HCT116 (cell line): ENCODE measurements at regions not wholly inside any gene's neighbourhood (a gene's known extent, or its start where the extent isn't known, plus 50 kb on each side); places are given as distances from the start of the nearest gene placed in this dataset.

ENCODE experiments used
- ATAC-seq: fragments of 200-7000 bp; cut with Tn5 transposase; 2 replicates; pipeline ENCODE4 v1.9.1; 2020; ENCODE audit warnings: mild to moderate bottlenecking, moderate library complexity
- BruUV-seq: library from RNA; stranded (reverse); fragments of 400-500 nt; replicated peaks from 2 replicates; lab custom pipeline; 2021; lab: Mats Ljungman, UMichigan
- CTCF ChIA-PET: fragments of 300-600 bp; sonication (Branson Sonifier 250); formaldehyde crosslinking; loops from one replicate; lab custom pipeline; 2021; ENCODE audit warnings: antibody characterized with exemption; lab: Charles Lee
- POLR2A ChIA-PET: fragments of 300-600, 350-600 bp; sonication (Branson Sonifier 250); formaldehyde crosslinking; loops from one replicate; lab custom pipeline; 2021; ENCODE audit warnings: antibody characterized with exemption; lab: Charles Lee
- RAD21 ChIA-PET, 2 experiments: fragments of 300-600 bp; sonication (Branson Sonifier 250); formaldehyde crosslinking; loops; one replicate each; lab custom pipeline; 2023; ENCODE audit warnings: low total read pairs in 2 of 2; ENCODE audit not compliant: uncharacterized antibody in 2 of 2, unreplicated experiment in 2 of 2, low non-redundant PET in 1 of 2; lab: Charles Lee
- DNase-seq: peaks from one replicate; pipeline ENCODE4 v3.0.0-alpha.2; 2010; ENCODE audit warnings: low read depth, low spot score
- H2AFZ ChIP-seq: fragments of 200-600 bp; shearing (Covaris generic), sonication (generic); 2 replicates; pipeline ENCODE4 v1.6.1; 2017; ENCODE audit warnings: low read depth, mixed run types, mixed read lengths, antibody characterized with exemption, low read length; ENCODE audit not compliant: poor library complexity, severe bottlenecking
- H3K27ac ChIP-seq: 2 replicates; pipeline ENCODE4 v1.5.1; 2012; ENCODE audit warnings: low read depth, low read length
- H3K27me3 ChIP-seq: fragments of 200-600 bp; sonication (generic); 2 replicates; pipeline ENCODE4 v1.6.1; 2016; ENCODE audit warnings: mixed run types, low read length, mixed read lengths; ENCODE audit not compliant: insufficient read depth
- H3K36me3 ChIP-seq, 2 experiments: fragments of 200-500 bp in 1 of 2; fragments of 200-600 bp in 1 of 2; sonication (Bioruptor generic) in 1 of 2; sonication (generic) in 1 of 2; 2 replicates each; pipeline versions ENCODE4 v1.5.1 to v1.6.1; 2014 to 2016; ENCODE audit warnings: low read length in 2 of 2, inconsistent platforms in 1 of 2, mixed read lengths in 1 of 2, mixed run types in 1 of 2; ENCODE audit not compliant: insufficient read depth in 2 of 2, control insufficient read depth in 1 of 2
- H3K4me1 ChIP-seq, 2 experiments: fragments of 200-600 bp in 1 of 2; sonication (generic) in 1 of 2; 2 replicates each; pipeline versions ENCODE4 v1.5.1 to v1.6.1; 2012 to 2017; ENCODE audit warnings: low read length in 2 of 2, inconsistent platforms in 1 of 2, mild to moderate bottlenecking in 1 of 2, mixed read lengths in 1 of 2, mixed run types in 1 of 2, moderate library complexity in 1 of 2; ENCODE audit not compliant: insufficient read depth in 2 of 2, control insufficient read depth in 1 of 2
- H3K4me2 ChIP-seq: fragments of 200-600 bp; sonication (generic); 2 replicates; pipeline ENCODE4 v1.6.1; 2017; ENCODE audit warnings: mixed run types, low read length, mixed read lengths
- H3K4me3 ChIP-seq, 2 experiments: fragments of 200-600 bp in 1 of 2; sonication (generic) in 1 of 2; replicated peaks in 1 of 2; 2 replicates each; pipeline ENCODE4 v1.5.1; 2011 to 2016; ENCODE audit warnings: low read length in 2 of 2, control low read depth in 1 of 2, low read depth in 1 of 2, mild to moderate bottlenecking in 1 of 2, mixed read lengths in 1 of 2, mixed run types in 1 of 2
- H3K79me2 ChIP-seq: fragments of 200-600 bp; sonication (generic); 2 replicates; pipeline ENCODE4 v1.6.1; 2017; ENCODE audit warnings: mild to moderate bottlenecking, mixed run types, low read length, moderate library complexity, mixed read lengths; ENCODE audit not compliant: insufficient read depth
- H3K9ac ChIP-seq: fragments of 200-600 bp; sonication (generic); 2 replicates; pipeline ENCODE4 v1.6.1; 2016; ENCODE audit warnings: low read length, mixed read lengths
- H3K9me2 ChIP-seq: fragments of 200-600 bp; sonication (generic), shearing (Covaris generic); 2 replicates; pipeline ENCODE4 v1.6.1; 2017; ENCODE audit warnings: mixed run types, mild to moderate bottlenecking, moderate library complexity; ENCODE audit not compliant: insufficient read depth
- H3K9me3 ChIP-seq, 2 experiments: fragments of 200-500 bp in 1 of 2; fragments of 200-600 bp in 1 of 2; sonication (Bioruptor generic) in 1 of 2; sonication (generic) in 1 of 2; 2 replicates each; pipeline ENCODE4 v1.6.1; 2014 to 2017; ENCODE audit warnings: low read length in 2 of 2, mixed read lengths in 2 of 2, inconsistent platforms in 1 of 2, low read depth in 1 of 2, mild to moderate bottlenecking in 1 of 2, mixed run types in 1 of 2, moderate library complexity in 1 of 2; ENCODE audit not compliant: control insufficient read depth in 1 of 2, insufficient read depth in 1 of 2
- H4K20me1 ChIP-seq: fragments of 200-600 bp; sonication (generic), shearing (Covaris generic); 2 replicates; pipeline ENCODE4 v1.6.1; 2017; ENCODE audit warnings: mixed run types, mild to moderate bottlenecking, moderate library complexity; ENCODE audit not compliant: insufficient read depth
- CBX3 ChIP-seq: IDR thresholded peaks from 2 replicates; pipeline ENCODE4 v1.6.1; 2012; ENCODE audit warnings: low read depth
- CEBPB ChIP-seq: IDR thresholded peaks from 2 replicates; pipeline ENCODE4 v1.6.1; 2012; ENCODE audit warnings: low read depth
- EGR1 ChIP-seq: IDR thresholded peaks from 2 replicates; pipeline ENCODE4 v1.6.1; 2012; ENCODE audit warnings: low read depth
- EZH2 ChIP-seq: fragments of 200-600 bp; sonication (generic); IDR thresholded peaks from 2 replicates; pipeline ENCODE4 v1.6.1; 2017; ENCODE audit warnings: antibody characterized with exemption, mixed run types
- EZH2phosphoT487 ChIP-seq: fragments of 200-600 bp; IDR thresholded peaks from 2 replicates; pipeline ENCODE4 v1.6.1; 2018; ENCODE audit warnings: antibody characterized with exemption, borderline replicate concordance
- FOSL1 ChIP-seq: IDR thresholded peaks from 2 replicates; pipeline ENCODE4 v1.6.1; 2012; ENCODE audit warnings: low read depth
- JUND ChIP-seq: IDR thresholded peaks from 2 replicates; pipeline ENCODE4 v1.6.1; 2012
- POLR2AphosphoS5 ChIP-seq: IDR thresholded peaks from 2 replicates; pipeline ENCODE4 v1.6.1; 2011; ENCODE audit warnings: mild to moderate bottlenecking, low read depth, low read length, moderate library complexity
- SIN3A ChIP-seq: IDR thresholded peaks from 2 replicates; pipeline ENCODE4 v1.6.1; 2012; ENCODE audit warnings: low read depth
- SP1 ChIP-seq: IDR thresholded peaks from 2 replicates; pipeline ENCODE4 v1.6.1; 2012; ENCODE audit warnings: low read depth
- TCF7L2 ChIP-seq: IDR thresholded peaks from 2 replicates; pipeline ENCODE4 v1.7.0; 2011; ENCODE audit warnings: borderline replicate concordance, inconsistent platforms; ENCODE audit not compliant: insufficient read depth, insufficient read length; ENCODE audit errors: extremely low read depth
- YY1 ChIP-seq: IDR thresholded peaks from 2 replicates; pipeline ENCODE4 v1.6.1; 2011; ENCODE audit warnings: low read length, low read depth, moderate library complexity, mild to moderate bottlenecking; ENCODE audit not compliant: insufficient replicate concordance; ENCODE audit errors: extremely low read depth
- ZBTB33 ChIP-seq: IDR thresholded peaks from 2 replicates; pipeline ENCODE4 v1.6.1; 2011; ENCODE audit warnings: mild to moderate bottlenecking, low read length, moderate library complexity; ENCODE audit not compliant: insufficient replicate concordance; ENCODE audit errors: extremely low read depth
- ZNF274 ChIP-seq: fragments of 200-500 bp; sonication (Bioruptor generic); IDR thresholded peaks from 2 replicates; pipeline ENCODE4 v1.6.1; 2014; ENCODE audit warnings: mild to moderate bottlenecking, low read depth, low read length, inconsistent platforms
- intact Hi-C: fragments of 100-400 bp; cut with micrococcal nuclease; formaldehyde crosslinking; loops from 2 replicates; pipeline ENCODE4 v1.10.0; 2022
- TF ChIP-seq, protein P1 (sequence below): IDR thresholded peaks from 2 replicates; pipeline ENCODE4 v1.6.1; 2012; ENCODE audit warnings: low read depth

DNA sequence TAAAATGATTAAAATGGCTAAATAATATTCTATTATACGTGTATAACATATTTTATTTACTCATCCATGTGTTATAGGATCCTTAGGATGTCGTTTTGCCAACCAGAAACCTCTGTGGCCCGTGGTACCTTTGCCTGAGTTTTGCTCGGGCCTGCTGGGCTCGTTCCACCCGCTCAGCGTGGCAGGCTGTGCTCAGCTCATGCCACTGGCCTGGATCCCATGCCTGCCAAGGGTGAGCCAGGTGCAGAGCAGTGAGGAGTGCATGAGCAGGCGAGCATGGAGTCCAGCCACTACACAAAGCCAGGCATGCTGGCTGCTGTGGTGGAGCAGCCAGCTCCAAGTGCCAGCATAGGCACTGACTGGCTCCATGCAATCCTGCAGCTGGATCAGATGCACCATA, 417.2 kb downstream of the TTLL7 start:
- Histone ChIP-seq H3K4me1 (no peaks in the 10 kb centered on the region), H3K79me2 (no peaks in the 10 kb centered on the region), H3K4me3 (no peak overlapping the region), H3K27ac (no peak overlapping the region), H3K9me3 (no peaks in the 10 kb centered on the region), H3K4me2 (no peak overlapping the region), H4K20me1 (no peaks in the 10 kb centered on the region), H3K9ac (no peak overlapping the region), H2AFZ (no peak overlapping the region), H3K27me3 (no peaks in the 10 kb centered on the region), H3K9me2 (no peaks in the 10 kb centered on the region), H3K36me3 (no peaks in the 10 kb centered on the region)
- no peak for TF ChIP-seq EZH2phosphoT487
- TF ChIP-seq TCF7L2, result no peak
- no peak for TF ChIP-seq CEBPB
- TF ChIP-seq FOSL1, result no peak
- TF ChIP-seq POLR2AphosphoS5, result no peak
- TF ChIP-seq SIN3A, result no peak
- no peak for TF ChIP-seq SP1
- no peak for TF ChIP-seq EZH2
- TF ChIP-seq, protein P1, sequence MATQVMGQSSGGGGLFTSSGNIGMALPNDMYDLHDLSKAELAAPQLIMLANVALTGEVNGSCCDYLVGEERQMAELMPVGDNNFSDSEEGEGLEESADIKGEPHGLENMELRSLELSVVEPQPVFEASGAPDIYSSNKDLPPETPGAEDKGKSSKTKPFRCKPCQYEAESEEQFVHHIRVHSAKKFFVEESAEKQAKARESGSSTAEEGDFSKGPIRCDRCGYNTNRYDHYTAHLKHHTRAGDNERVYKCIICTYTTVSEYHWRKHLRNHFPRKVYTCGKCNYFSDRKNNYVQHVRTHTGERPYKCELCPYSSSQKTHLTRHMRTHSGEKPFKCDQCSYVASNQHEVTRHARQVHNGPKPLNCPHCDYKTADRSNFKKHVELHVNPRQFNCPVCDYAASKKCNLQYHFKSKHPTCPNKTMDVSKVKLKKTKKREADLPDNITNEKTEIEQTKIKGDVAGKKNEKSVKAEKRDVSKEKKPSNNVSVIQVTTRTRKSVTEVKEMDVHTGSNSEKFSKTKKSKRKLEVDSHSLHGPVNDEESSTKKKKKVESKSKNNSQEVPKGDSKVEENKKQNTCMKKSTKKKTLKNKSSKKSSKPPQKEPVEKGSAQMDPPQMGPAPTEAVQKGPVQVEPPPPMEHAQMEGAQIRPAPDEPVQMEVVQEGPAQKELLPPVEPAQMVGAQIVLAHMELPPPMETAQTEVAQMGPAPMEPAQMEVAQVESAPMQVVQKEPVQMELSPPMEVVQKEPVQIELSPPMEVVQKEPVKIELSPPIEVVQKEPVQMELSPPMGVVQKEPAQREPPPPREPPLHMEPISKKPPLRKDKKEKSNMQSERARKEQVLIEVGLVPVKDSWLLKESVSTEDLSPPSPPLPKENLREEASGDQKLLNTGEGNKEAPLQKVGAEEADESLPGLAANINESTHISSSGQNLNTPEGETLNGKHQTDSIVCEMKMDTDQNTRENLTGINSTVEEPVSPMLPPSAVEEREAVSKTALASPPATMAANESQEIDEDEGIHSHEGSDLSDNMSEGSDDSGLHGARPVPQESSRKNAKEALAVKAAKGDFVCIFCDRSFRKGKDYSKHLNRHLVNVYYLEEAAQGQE, result no peak
- no peak for TF ChIP-seq YY1
- TF ChIP-seq CBX3, result no peak
- no peak for TF ChIP-seq ZBTB33
- no peak for TF ChIP-seq EGR1
- TF ChIP-seq ZNF274, result no peak
- no peak for TF ChIP-seq JUND
- intact Hi-C loops, result no loop called here
- ChIA-PET POLR2A (no interaction called here), CTCF (no interaction called here), RAD21 (no interaction called here)
- DNase-seq, result no peak
- no peak for ATAC-seq
- BruUV-seq, result no TSS peak
